Glutamatergic neuron (in vitro differentiated cells): ENCODE measurements at regions not wholly inside any gene's neighbourhood (a gene's known extent, or its start where the extent isn't known, plus 50 kb on each side); places are given as distances from the start of the nearest gene placed in this dataset.

Experiments
- DNase-seq: peaks from one replicate; pipeline ENCODE4 v3.0.0; 2022
- H3K27ac Mint-ChIP-seq: one replicate; pipeline ENCODE4 v1.8.0; 2020; ENCODE audit warnings: mild to moderate bottlenecking, mixed read lengths, inconsistent platforms; ENCODE audit not compliant: unreplicated experiment
- H3K27me3 Mint-ChIP-seq: one replicate; pipeline ENCODE4 v1.8.0; 2020; ENCODE audit warnings: mild to moderate bottlenecking, moderate library complexity, mixed read lengths, inconsistent platforms; ENCODE audit not compliant: unreplicated experiment
- H3K36me3 Mint-ChIP-seq: one replicate; pipeline ENCODE4 v1.8.0; 2020; ENCODE audit warnings: mild to moderate bottlenecking, mixed read lengths, inconsistent platforms; ENCODE audit not compliant: unreplicated experiment
- H3K4me1 Mint-ChIP-seq: one replicate; pipeline ENCODE4 v1.8.0; 2020; ENCODE audit warnings: mild to moderate bottlenecking, low read depth, mixed read lengths, inconsistent platforms; ENCODE audit not compliant: unreplicated experiment
- H3K4me3 Mint-ChIP-seq: one replicate; pipeline ENCODE4 v1.8.0; 2020; ENCODE audit warnings: mild to moderate bottlenecking, mixed read lengths, inconsistent platforms; ENCODE audit not compliant: unreplicated experiment
- H3K9me3 Mint-ChIP-seq: one replicate; pipeline ENCODE4 v1.8.0; 2020; ENCODE audit warnings: mild to moderate bottlenecking, moderate library complexity, mixed read lengths, inconsistent platforms; ENCODE audit not compliant: unreplicated experiment
- CTCF ChIP-seq: fragments of 200-600 bp; sonication (generic); IDR thresholded peaks from one replicate; pipeline ENCODE4 v1.5.0; 2021; ENCODE audit not compliant: partially characterized antibody, unreplicated experiment

- no peak overlapping the region for H3K27ac Mint-ChIP-seq
- no peaks in the 10 kb centered on the region for H3K36me3 Mint-ChIP-seq
- H3K27me3 Mint-ChIP-seq = peaks cover under 1% of the 10 kb centered on the region
- no peak overlapping the region for H3K4me3 Mint-ChIP-seq
- no peaks in the 10 kb centered on the region for H3K9me3 Mint-ChIP-seq
- H3K4me1 Mint-ChIP-seq = peaks cover 7% of the 10 kb centered on the region
- no peak for TF ChIP-seq CTCF
- no peak for DNase-seq
These were observed 66.4 kb downstream of the KLF12 start for GRCh38 chr13:74067818-74068217.

GRCh38 chr13:74066937-74067336 is 67.3 kb downstream of the KLF12 start:
- no peak overlapping the region for H3K27ac Mint-ChIP-seq
- no peaks in the 10 kb centered on the region for H3K27me3 Mint-ChIP-seq
- no peaks in the 10 kb centered on the region for H3K9me3 Mint-ChIP-seq
- H3K4me3 Mint-ChIP-seq = no peak overlapping the region
- H3K4me1 Mint-ChIP-seq = peaks cover 14% of the 10 kb centered on the region
- H3K36me3 Mint-ChIP-seq = no peaks in the 10 kb centered on the region
- no peak for DNase-seq
- no peak for TF ChIP-seq CTCF

GRCh38 chr13:74064805-74065312 is 69.3 kb downstream of the KLF12 start:
- H3K9me3 Mint-ChIP-seq = no peaks in the 10 kb centered on the region
- H3K4me3 Mint-ChIP-seq = no peak overlapping the region
- peaks cover 7% of the 10 kb centered on the region for H3K36me3 Mint-ChIP-seq
- peaks cover 14% of the 10 kb centered on the region for H3K4me1 Mint-ChIP-seq
- no peak for DNase-seq
- no peaks in the 10 kb centered on the region for H3K27me3 Mint-ChIP-seq
- TF ChIP-seq CTCF = no peak
- H3K27ac Mint-ChIP-seq = no peak overlapping the region

- H3K9me3 Mint-ChIP-seq = no peaks in the 10 kb centered on the region
- no peak overlapping the region for H3K4me3 Mint-ChIP-seq
- TF ChIP-seq CTCF = no peak
- peaks cover 14% of the 10 kb centered on the region for H3K4me1 Mint-ChIP-seq
- H3K27me3 Mint-ChIP-seq = peaks cover 2% of the 10 kb centered on the region
- DNase-seq = no peak
- peaks cover 11% of the 10 kb centered on the region for H3K36me3 Mint-ChIP-seq
- H3K27ac Mint-ChIP-seq = no peak overlapping the region
These were observed 70.6 kb downstream of the KLF12 start for GRCh38 chr13:74063533-74064100.

- H3K27me3 Mint-ChIP-seq = peaks cover 2% of the 10 kb centered on the region
- no peaks in the 10 kb centered on the region for H3K9me3 Mint-ChIP-seq
- peak overlapping the region; percentile 55 for H3K4me3 Mint-ChIP-seq
- peaks cover 11% of the 10 kb centered on the region for H3K36me3 Mint-ChIP-seq
- DNase-seq = no peak
- peaks cover 14% of the 10 kb centered on the region for H3K4me1 Mint-ChIP-seq
- H3K27ac Mint-ChIP-seq = peak overlapping the region; percentile 69
- no peak for TF ChIP-seq CTCF
These were observed 71.3 kb downstream of the KLF12 start for GRCh38 chr13:74062933-74063332.
